ENCODE measurements at regions not wholly inside any gene's neighbourhood (a gene's known extent, or its start where the extent isn't known, plus 50 kb on each side); places are given as distances from the start of the nearest gene placed in this dataset.

- H3K4me3 Mint-ChIP-seq (ENCODE audit: low read depth), result no peak overlapping the region
- no peaks in the 10 kb centered on the region for H3K9me3 Mint-ChIP-seq
- DNase-seq (ENCODE audit: low spot score), result no peak
- no peaks in the 10 kb centered on the region for H3K36me3 Mint-ChIP-seq (ENCODE audit: low read depth)
- H3K27ac Mint-ChIP-seq, result no peak overlapping the region
- intact Hi-C loops (cut with micrococcal nuclease), result no loop called here
- peaks cover 5% of the 10 kb centered on the region for H3K4me1 Mint-ChIP-seq (ENCODE audit: low read depth)
- H3K27me3 Mint-ChIP-seq (ENCODE audit: low read depth), result peaks cover 8% of the 10 kb centered on the region
Measured at GRCh38 chr7:50860174-50860573, 77.5 kb upstream of the GRB10 start.

- intact Hi-C loops (cut with micrococcal nuclease), result no loop called here
- no peaks in the 10 kb centered on the region for H3K9me3 Mint-ChIP-seq
- peaks cover 8% of the 10 kb centered on the region for H3K27me3 Mint-ChIP-seq (ENCODE audit: low read depth)
- peaks cover 7% of the 10 kb centered on the region for H3K4me1 Mint-ChIP-seq (ENCODE audit: low read depth)
- DNase-seq (ENCODE audit: low spot score), result no peak
- H3K4me3 Mint-ChIP-seq (ENCODE audit: low read depth), result no peak overlapping the region
- no peaks in the 10 kb centered on the region for H3K36me3 Mint-ChIP-seq (ENCODE audit: low read depth)
- H3K27ac Mint-ChIP-seq, result no peak overlapping the region
Measured at GRCh38 chr7:50858528-50859245, 76.0 kb upstream of the GRB10 start.

- no peak overlapping the region for H3K27ac Mint-ChIP-seq
- H3K27me3 Mint-ChIP-seq (ENCODE audit: low read depth), result peaks cover 8% of the 10 kb centered on the region
- intact Hi-C loops (cut with micrococcal nuclease), result no loop called here
- H3K4me1 Mint-ChIP-seq (ENCODE audit: low read depth), result peaks cover 2% of the 10 kb centered on the region
- H3K4me3 Mint-ChIP-seq (ENCODE audit: low read depth), result no peak overlapping the region
- no peaks in the 10 kb centered on the region for H3K9me3 Mint-ChIP-seq
- DNase-seq (ENCODE audit: low spot score), result no peak
- no peaks in the 10 kb centered on the region for H3K36me3 Mint-ChIP-seq (ENCODE audit: low read depth)
Measured at GRCh38 chr7:50857804-50858489, 75.3 kb upstream of the GRB10 start.

GRCh38 chr7:50856806-50857205, 74.1 kb upstream of the GRB10 start:
- no peak overlapping the region for H3K4me3 Mint-ChIP-seq (ENCODE audit: low read depth)

GRCh38 chr7:50856231-50856630, 73.5 kb upstream of the GRB10 start:
- intact Hi-C loops (cut with micrococcal nuclease), result no loop called here
- no peaks in the 10 kb centered on the region for H3K9me3 Mint-ChIP-seq
- H3K4me3 Mint-ChIP-seq (ENCODE audit: low read depth), result no peak overlapping the region
- no peak for DNase-seq (ENCODE audit: low spot score)
- no peak overlapping the region for H3K27ac Mint-ChIP-seq
- H3K36me3 Mint-ChIP-seq (ENCODE audit: low read depth), result no peaks in the 10 kb centered on the region
- H3K4me1 Mint-ChIP-seq (ENCODE audit: low read depth), result peaks cover 2% of the 10 kb centered on the region
- peaks cover 8% of the 10 kb centered on the region for H3K27me3 Mint-ChIP-seq (ENCODE audit: low read depth)

More at GRCh38 chr7:50856806-50857205, 74.1 kb upstream of the GRB10 start:
- peaks cover 2% of the 10 kb centered on the region for H3K4me1 Mint-ChIP-seq (ENCODE audit: low read depth)
- no peak overlapping the region for H3K27ac Mint-ChIP-seq
- DNase-seq (ENCODE audit: low spot score), result no peak
- intact Hi-C loops (cut with micrococcal nuclease), result no loop called here
- H3K9me3 Mint-ChIP-seq, result no peaks in the 10 kb centered on the region
- H3K36me3 Mint-ChIP-seq (ENCODE audit: low read depth), result no peaks in the 10 kb centered on the region
- peaks cover 8% of the 10 kb centered on the region for H3K27me3 Mint-ChIP-seq (ENCODE audit: low read depth)

GRCh38 chr7:50855526-50855925, 72.8 kb upstream of the GRB10 start:
- Mint-ChIP-seq H3K27ac (no peak overlapping the region), H3K4me1 (ENCODE audit: low read depth) (peaks cover 2% of the 10 kb centered on the region), H3K9me3 (no peaks in the 10 kb centered on the region), H3K36me3 (ENCODE audit: low read depth) (no peaks in the 10 kb centered on the region), H3K27me3 (ENCODE audit: low read depth) (peaks cover 8% of the 10 kb centered on the region), H3K4me3 (ENCODE audit: low read depth) (no peak overlapping the region)
- intact Hi-C loops (cut with micrococcal nuclease), result no loop called here
- no peak for DNase-seq (ENCODE audit: low spot score)

GRCh38 chr7:50854831-50855230, 72.1 kb upstream of the GRB10 start:
- DNase-seq (ENCODE audit: low spot score), result no peak
- H3K4me3 Mint-ChIP-seq (ENCODE audit: low read depth), result no peak overlapping the region
- peaks cover 14% of the 10 kb centered on the region for H3K27me3 Mint-ChIP-seq (ENCODE audit: low read depth)
- H3K9me3 Mint-ChIP-seq, result no peaks in the 10 kb centered on the region
- H3K27ac Mint-ChIP-seq, result no peak overlapping the region
- H3K4me1 Mint-ChIP-seq (ENCODE audit: low read depth), result peaks cover 2% of the 10 kb centered on the region
- intact Hi-C loops (cut with micrococcal nuclease), result no loop called here
- H3K36me3 Mint-ChIP-seq (ENCODE audit: low read depth), result no peaks in the 10 kb centered on the region

GRCh38 chr7:50854247-50854646, 71.6 kb upstream of the GRB10 start:
- Mint-ChIP-seq H3K9me3 (no peaks in the 10 kb centered on the region), H3K4me3 (ENCODE audit: low read depth) (no peak overlapping the region), H3K4me1 (ENCODE audit: low read depth) (peaks cover 2% of the 10 kb centered on the region), H3K27me3 (ENCODE audit: low read depth) (peaks cover 20% of the 10 kb centered on the region), H3K27ac (no peak overlapping the region), H3K36me3 (ENCODE audit: low read depth) (no peaks in the 10 kb centered on the region)
- DNase-seq (ENCODE audit: low spot score), result no peak
- intact Hi-C loops (cut with micrococcal nuclease), result no loop called here

GRCh38 chr7:50853311-50853710, 70.6 kb upstream of the GRB10 start:
- Mint-ChIP-seq H3K36me3 (ENCODE audit: low read depth) (no peaks in the 10 kb centered on the region), H3K9me3 (no peaks in the 10 kb centered on the region), H3K27me3 (ENCODE audit: low read depth) (peaks cover 18% of the 10 kb centered on the region), H3K27ac (no peak overlapping the region), H3K4me1 (ENCODE audit: low read depth) (peaks cover 2% of the 10 kb centered on the region), H3K4me3 (ENCODE audit: low read depth) (no peak overlapping the region)
- intact Hi-C loops (cut with micrococcal nuclease), result no loop called here
- DNase-seq (ENCODE audit: low spot score), result no peak

GRCh38 chr7:50852901-50853300, 70.2 kb upstream of the GRB10 start:
- H3K27me3 Mint-ChIP-seq (ENCODE audit: low read depth), result peaks cover 17% of the 10 kb centered on the region

GRCh38 chr7:50851891-50852290, 69.2 kb upstream of the GRB10 start:
- H3K4me3 Mint-ChIP-seq (ENCODE audit: low read depth), result no peak overlapping the region
- H3K4me1 Mint-ChIP-seq (ENCODE audit: low read depth), result peaks cover 2% of the 10 kb centered on the region
- no peak overlapping the region for H3K27ac Mint-ChIP-seq
- intact Hi-C loops (cut with micrococcal nuclease), result no loop called here
- H3K27me3 Mint-ChIP-seq (ENCODE audit: low read depth), result peaks cover 17% of the 10 kb centered on the region
- H3K36me3 Mint-ChIP-seq (ENCODE audit: low read depth), result no peaks in the 10 kb centered on the region
- H3K9me3 Mint-ChIP-seq, result no peaks in the 10 kb centered on the region
- no peak for DNase-seq (ENCODE audit: low spot score)

More at GRCh38 chr7:50852901-50853300, 70.2 kb upstream of the GRB10 start:
- Mint-ChIP-seq H3K27ac (no peak overlapping the region), H3K4me3 (ENCODE audit: low read depth) (no peak overlapping the region), H3K36me3 (ENCODE audit: low read depth) (no peaks in the 10 kb centered on the region), H3K9me3 (no peaks in the 10 kb centered on the region), H3K4me1 (ENCODE audit: low read depth) (peaks cover 2% of the 10 kb centered on the region)
- intact Hi-C loops (cut with micrococcal nuclease), result no loop called here
- no peak for DNase-seq (ENCODE audit: low spot score)

- intact Hi-C loops (cut with micrococcal nuclease), result no loop called here
- H3K4me3 Mint-ChIP-seq (ENCODE audit: low read depth), result no peak overlapping the region
- no peaks in the 10 kb centered on the region for H3K36me3 Mint-ChIP-seq (ENCODE audit: low read depth)
- no peak overlapping the region for H3K27ac Mint-ChIP-seq
- DNase-seq (ENCODE audit: low spot score), result no peak
- no peaks in the 10 kb centered on the region for H3K9me3 Mint-ChIP-seq
- peaks cover 2% of the 10 kb centered on the region for H3K4me1 Mint-ChIP-seq (ENCODE audit: low read depth)
- peaks cover 17% of the 10 kb centered on the region for H3K27me3 Mint-ChIP-seq (ENCODE audit: low read depth)
Measured at GRCh38 chr7:50851451-50851850, 68.8 kb upstream of the GRB10 start.

GRCh38 chr7:50849991-50850390, 67.3 kb upstream of the GRB10 start:
- Mint-ChIP-seq H3K4me1 (ENCODE audit: low read depth) (peaks cover 2% of the 10 kb centered on the region), H3K9me3 (peaks cover 4% of the 10 kb centered on the region), H3K27me3 (ENCODE audit: low read depth) (peaks cover 14% of the 10 kb centered on the region), H3K4me3 (ENCODE audit: low read depth) (no peak overlapping the region), H3K36me3 (ENCODE audit: low read depth) (no peaks in the 10 kb centered on the region), H3K27ac (no peak overlapping the region)
- no peak for DNase-seq (ENCODE audit: low spot score)
- intact Hi-C loops (cut with micrococcal nuclease), result no loop called here
